Stimulated activated effector memory CD8-positive, alpha-beta T cell treated with anti-CD3 and anti-CD28 coated beads, Interleukin-12 subunit alpha, Interleukin-12 subunit beta, amount 100 ng/mL, for 72 hours (primary cell): ENCODE measurements at regions not wholly inside any gene's neighbourhood (a gene's known extent, or its start where the extent isn't known, plus 50 kb on each side); places are given as distances from the start of the nearest gene placed in this dataset.
"Not testable (repeated sequence)": the region's sequence is repeated elsewhere in the genome, so short reads cannot be mapped to it uniquely, and the experiment has no call there.

Experiments used
- ATAC-seq: fragments of 150-1000 bp; cut with Tn5 transposase; 2 replicates; pipeline ENCODE4 v1.10.0; 2021
- DNase-seq, 2 donors: peaks; one replicate each; pipeline ENCODE4 v3.0.0; 2021 to 2022; ENCODE audit warnings: low spot score in 2 of 2
- H3K27ac Mint-ChIP-seq: one replicate; pipeline ENCODE4 v1.8.0; 2022; ENCODE audit warnings: mild to moderate bottlenecking, mixed read lengths
- H3K36me3 Mint-ChIP-seq: one replicate; pipeline ENCODE4 v1.8.0; 2022; ENCODE audit warnings: mild to moderate bottlenecking, mixed read lengths
- H3K4me1 Mint-ChIP-seq: one replicate; pipeline ENCODE4 v1.8.0; 2022; ENCODE audit warnings: mixed read lengths
- H3K4me3 Mint-ChIP-seq: one replicate; pipeline ENCODE4 v1.8.0; 2022; ENCODE audit warnings: mild to moderate bottlenecking, mixed read lengths
- H3K9me3 Mint-ChIP-seq: one replicate; pipeline ENCODE4 v1.8.0; 2022; ENCODE audit warnings: mixed read lengths

DNA sequence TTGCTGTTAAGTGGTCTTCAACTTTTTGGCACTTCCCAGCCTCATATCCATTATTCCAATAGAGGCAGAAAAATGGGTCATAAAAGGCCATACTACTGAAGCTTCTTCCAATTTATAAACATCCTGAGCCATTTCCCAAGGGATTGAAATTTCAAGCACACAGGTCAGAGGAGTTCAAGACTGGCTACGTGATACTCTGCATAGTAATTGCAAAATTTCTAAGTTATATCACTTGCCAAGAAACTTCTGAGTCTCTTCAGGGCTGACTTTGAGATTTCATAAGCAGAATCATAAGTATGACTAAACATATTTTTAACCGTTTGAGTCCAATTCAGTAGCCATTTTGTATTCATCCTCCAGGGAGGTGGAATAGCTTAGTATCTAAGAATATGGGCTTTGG, 75.6 kb upstream of the RXFP1 start:
- H3K4me1 Mint-ChIP-seq = no peaks in the 10 kb centered on the region
- no peaks in the 10 kb centered on the region for H3K36me3 Mint-ChIP-seq
- no peaks in the 10 kb centered on the region for H3K9me3 Mint-ChIP-seq
- no peak for DNase-seq
- no peak overlapping the region for H3K27ac Mint-ChIP-seq
- no peak for ATAC-seq
- no peak overlapping the region for H3K4me3 Mint-ChIP-seq

- no peak overlapping the region for H3K27ac Mint-ChIP-seq
- H3K4me1 Mint-ChIP-seq = no peaks in the 10 kb centered on the region
- no peaks in the 10 kb centered on the region for H3K9me3 Mint-ChIP-seq
- no peak overlapping the region for H3K4me3 Mint-ChIP-seq
- ATAC-seq (no peak), DNase-seq (no peak)
- H3K36me3 Mint-ChIP-seq = no peaks in the 10 kb centered on the region
These were observed 70.9 kb upstream of the RXFP1 start for GRCh38 chr4:158450741-158451140.

- not testable (repeated sequence) for H3K4me1 Mint-ChIP-seq, H3K4me3 Mint-ChIP-seq, ATAC-seq, H3K9me3 Mint-ChIP-seq, H3K27ac Mint-ChIP-seq, DNase-seq, H3K36me3 Mint-ChIP-seq
These were observed 69.6 kb upstream of the RXFP1 start for GRCh38 chr4:158452116-158452515.

DNA sequence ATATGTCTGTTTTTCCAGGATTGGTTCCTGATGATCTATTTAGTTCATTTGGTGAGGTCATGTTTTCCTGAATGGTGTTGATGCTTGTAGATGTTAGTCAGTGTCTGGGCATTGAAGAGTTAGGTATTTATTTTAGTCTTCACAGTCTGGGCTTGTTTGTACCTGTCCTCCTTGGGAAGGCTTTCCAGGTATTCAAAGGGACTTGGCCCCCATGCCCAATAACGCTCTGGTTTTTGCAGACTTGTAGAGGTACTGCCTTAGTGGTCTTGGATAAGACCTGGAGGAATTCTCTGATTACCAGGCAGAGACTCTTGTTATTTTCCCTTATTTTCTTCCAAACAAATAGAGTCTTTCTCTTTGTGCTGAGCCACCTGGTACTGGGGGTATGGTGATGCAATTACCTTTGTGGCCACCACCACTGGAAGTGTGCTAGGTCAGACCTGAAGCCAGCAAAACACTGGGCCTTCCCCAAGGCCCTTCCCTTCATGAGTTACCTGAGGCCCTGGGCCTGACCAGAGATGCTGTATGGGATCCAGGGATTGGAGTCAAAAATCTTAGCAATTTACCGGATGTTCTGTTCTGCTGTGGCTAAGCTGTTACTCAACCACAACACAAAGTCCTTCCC, 63.3 kb upstream of the RXFP1 start:
- Mint-ChIP-seq H3K9me3 (no peaks in the 10 kb centered on the region), H3K36me3 (no peaks in the 10 kb centered on the region), H3K4me3 (no peak overlapping the region), H3K4me1 (no peaks in the 10 kb centered on the region), H3K27ac (no peak overlapping the region)
- ATAC-seq = no peak
- DNase-seq = no peak

GRCh38 chr4:158459085-158459820, 62.4 kb upstream of the RXFP1 start:
- Mint-ChIP-seq H3K27ac (no peak overlapping the region), H3K4me1 (no peaks in the 10 kb centered on the region), H3K36me3 (no peaks in the 10 kb centered on the region), H3K4me3 (no peak overlapping the region), H3K9me3 (no peaks in the 10 kb centered on the region)
- ATAC-seq = no peak
- DNase-seq = no peak

GRCh38 chr4:158461336-158461735, 60.3 kb upstream of the RXFP1 start:
- no peaks in the 10 kb centered on the region for H3K36me3 Mint-ChIP-seq
- DNase-seq (no peak), ATAC-seq (no peak)
- H3K4me3 Mint-ChIP-seq = no peak overlapping the region
- no peak overlapping the region for H3K27ac Mint-ChIP-seq
- no peaks in the 10 kb centered on the region for H3K4me1 Mint-ChIP-seq
- H3K9me3 Mint-ChIP-seq = no peaks in the 10 kb centered on the region

DNA sequence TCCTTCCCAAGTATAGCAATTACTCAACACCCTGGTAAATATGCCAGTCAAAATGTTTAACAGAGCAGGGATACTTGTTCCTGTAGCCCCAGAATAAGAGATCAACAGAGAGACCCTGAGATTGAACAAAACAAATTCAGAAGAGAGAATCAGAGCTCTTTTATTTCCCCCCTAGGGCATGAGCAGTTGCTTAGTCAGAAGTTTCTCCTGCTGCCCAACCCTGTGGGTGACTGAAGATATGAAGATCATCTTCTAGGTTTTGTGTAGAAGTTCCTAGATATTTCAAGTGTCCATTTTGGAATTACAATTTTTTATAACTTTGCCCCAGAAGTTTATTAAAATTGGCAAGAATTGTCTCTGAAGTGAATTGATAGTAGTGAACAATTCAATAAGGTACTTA, 59.1 kb upstream of the RXFP1 start:
- no peak overlapping the region for H3K27ac Mint-ChIP-seq
- ATAC-seq = no peak
- DNase-seq = no peak

More for the DNA sequence above, 59.1 kb upstream of the RXFP1 start:
- Mint-ChIP-seq H3K36me3 (no peaks in the 10 kb centered on the region), H3K4me3 (no peak overlapping the region), H3K9me3 (no peaks in the 10 kb centered on the region), H3K4me1 (no peaks in the 10 kb centered on the region)
